NB4 (cell line): ENCODE measurements at regions not wholly inside any gene's neighbourhood (a gene's known extent, or its start where the extent isn't known, plus 50 kb on each side); places are given as distances from the start of the nearest gene placed in this dataset.

ENCODE experiments used
- DNase-seq: peaks from one replicate; pipeline ENCODE4 v3.0.0; 2010; ENCODE audit warnings: low read depth
- H3K4me3 ChIP-seq: one replicate; pipeline ENCODE4 v1.5.1; 2011; ENCODE audit warnings: mild to moderate bottlenecking, low read depth, low read length, moderate library complexity
- MYC ChIP-seq: IDR thresholded peaks from 2 replicates; pipeline ENCODE4 v1.6.1; 2011; ENCODE audit warnings: low read depth, low read length
- POLR2A ChIP-seq: IDR thresholded peaks from 2 replicates; pipeline ENCODE4 v1.6.1; 2011; ENCODE audit warnings: mild to moderate bottlenecking; ENCODE audit not compliant: insufficient read length; ENCODE audit errors: extremely low read depth
- TF ChIP-seq, protein P1 (sequence below): IDR thresholded peaks from one replicate; pipeline ENCODE4 v1.5.1; 2012; ENCODE audit warnings: low read depth, low read length
- TF ChIP-seq, protein P2 (sequence below): IDR thresholded peaks from 2 replicates; pipeline ENCODE4 v1.6.1; 2011; ENCODE audit warnings: low read depth, low read length

DNA sequence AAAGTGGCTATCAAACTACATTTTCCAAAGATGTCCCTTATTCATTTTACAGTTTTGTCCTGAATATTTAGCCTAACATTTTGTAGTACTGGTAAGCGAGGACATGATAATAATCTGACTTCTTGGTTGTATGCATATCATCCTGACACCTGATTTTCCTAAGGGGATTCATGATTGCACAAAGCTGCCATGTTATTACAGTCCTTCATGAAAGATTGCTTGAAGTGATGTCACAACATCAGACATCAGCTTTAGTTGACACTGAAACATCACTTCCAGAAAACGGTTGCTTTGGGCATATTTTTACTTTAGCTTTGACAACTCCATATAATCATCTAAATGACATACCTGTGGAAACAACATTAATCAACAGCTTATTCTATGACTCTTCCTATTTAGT is 188.7 kb upstream of the PABPC4L start:
- no peak overlapping the region for H3K4me3 ChIP-seq
- TF ChIP-seq MYC = no peak
- TF ChIP-seq, protein P1, sequence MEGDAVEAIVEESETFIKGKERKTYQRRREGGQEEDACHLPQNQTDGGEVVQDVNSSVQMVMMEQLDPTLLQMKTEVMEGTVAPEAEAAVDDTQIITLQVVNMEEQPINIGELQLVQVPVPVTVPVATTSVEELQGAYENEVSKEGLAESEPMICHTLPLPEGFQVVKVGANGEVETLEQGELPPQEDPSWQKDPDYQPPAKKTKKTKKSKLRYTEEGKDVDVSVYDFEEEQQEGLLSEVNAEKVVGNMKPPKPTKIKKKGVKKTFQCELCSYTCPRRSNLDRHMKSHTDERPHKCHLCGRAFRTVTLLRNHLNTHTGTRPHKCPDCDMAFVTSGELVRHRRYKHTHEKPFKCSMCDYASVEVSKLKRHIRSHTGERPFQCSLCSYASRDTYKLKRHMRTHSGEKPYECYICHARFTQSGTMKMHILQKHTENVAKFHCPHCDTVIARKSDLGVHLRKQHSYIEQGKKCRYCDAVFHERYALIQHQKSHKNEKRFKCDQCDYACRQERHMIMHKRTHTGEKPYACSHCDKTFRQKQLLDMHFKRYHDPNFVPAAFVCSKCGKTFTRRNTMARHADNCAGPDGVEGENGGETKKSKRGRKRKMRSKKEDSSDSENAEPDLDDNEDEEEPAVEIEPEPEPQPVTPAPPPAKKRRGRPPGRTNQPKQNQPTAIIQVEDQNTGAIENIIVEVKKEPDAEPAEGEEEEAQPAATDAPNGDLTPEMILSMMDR = no peak
- TF ChIP-seq, protein P2, sequence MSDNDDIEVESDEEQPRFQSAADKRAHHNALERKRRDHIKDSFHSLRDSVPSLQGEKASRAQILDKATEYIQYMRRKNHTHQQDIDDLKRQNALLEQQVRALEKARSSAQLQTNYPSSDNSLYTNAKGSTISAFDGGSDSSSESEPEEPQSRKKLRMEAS = no peak
- TF ChIP-seq POLR2A = no peak
- no peak for DNase-seq

DNA sequence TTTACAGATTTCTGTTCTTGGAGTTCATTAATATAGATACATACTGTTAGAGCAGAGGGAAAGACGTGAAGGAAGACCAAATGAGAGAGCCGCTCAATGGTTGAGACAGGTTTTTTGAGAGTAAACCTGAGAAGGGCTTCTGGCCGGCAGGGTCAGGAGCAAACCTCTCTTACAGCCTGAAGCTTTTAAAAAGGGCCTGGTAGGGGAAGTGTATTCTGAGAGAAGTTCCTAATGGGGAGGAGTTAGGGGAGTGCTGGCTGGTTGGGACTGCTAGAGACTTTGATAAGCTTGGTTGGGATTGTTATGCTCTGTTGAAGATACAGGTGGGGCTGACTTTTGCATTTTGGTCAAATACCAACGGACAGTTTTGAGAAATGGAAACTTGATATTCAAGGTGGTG is 186.8 kb upstream of the PABPC4L start:
- H3K4me3 ChIP-seq = no peak overlapping the region
- TF ChIP-seq, protein P1 = no peak
- TF ChIP-seq MYC = no peak
- TF ChIP-seq, protein P2 = no peak
- TF ChIP-seq POLR2A = no peak
- DNase-seq = no peak

GRCh38 chr4:134382478-134383227 is 181.1 kb upstream of the PABPC4L start:
- no peak for DNase-seq

DNA sequence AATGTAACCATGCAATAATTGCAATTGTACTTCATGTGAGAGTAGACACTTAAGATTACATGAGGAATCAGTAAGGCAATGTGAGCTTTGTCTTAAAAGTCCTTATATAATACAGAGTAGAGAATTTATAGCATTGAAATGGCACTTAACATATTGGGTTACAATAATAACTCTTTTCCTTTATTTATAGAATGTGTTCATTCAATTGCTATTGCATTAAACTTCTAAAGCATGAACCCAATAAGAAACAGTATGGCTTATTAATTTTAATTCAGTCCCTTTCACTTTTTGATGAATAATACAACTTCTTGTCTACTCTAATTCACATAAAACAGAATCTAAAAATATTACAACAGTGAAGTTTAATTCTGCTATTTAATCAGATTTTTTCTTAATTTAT is 174.2 kb upstream of the PABPC4L start:
- DNase-seq = no peak
- TF ChIP-seq, protein P2 = no peak
- TF ChIP-seq POLR2A (no peak), MYC (no peak)
- TF ChIP-seq, protein P1 = no peak
- no peak overlapping the region for H3K4me3 ChIP-seq

More at GRCh38 chr4:134382478-134383227, 181.1 kb upstream of the PABPC4L start:
- H3K4me3 ChIP-seq = no peak overlapping the region
- TF ChIP-seq, protein P1 = no peak
- TF ChIP-seq, protein P2 = no peak
- TF ChIP-seq POLR2A (no peak), MYC (no peak)

DNA sequence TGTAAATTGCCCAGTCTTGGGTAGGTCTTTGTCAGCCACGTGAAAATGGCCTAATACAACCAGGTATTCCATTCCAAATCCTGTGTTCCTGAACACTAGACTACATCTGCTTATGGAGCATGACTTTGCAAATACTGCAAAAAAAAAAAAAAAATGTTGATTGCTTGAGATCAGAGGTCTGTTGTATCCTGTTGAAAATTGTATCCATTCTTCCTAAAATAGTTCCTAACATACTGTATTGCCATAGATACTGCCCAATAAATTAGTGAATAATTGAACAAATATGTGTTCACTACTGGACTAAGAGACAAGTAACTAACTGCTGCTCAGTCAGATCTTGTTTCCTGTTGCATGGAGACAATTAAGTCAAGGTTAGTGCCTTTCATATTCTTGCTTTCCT is 164.3 kb upstream of the PABPC4L start:
- DNase-seq = no peak
- H3K4me3 ChIP-seq = no peak overlapping the region
- TF ChIP-seq MYC (no peak), POLR2A (no peak)
- TF ChIP-seq, protein P1 = no peak
- TF ChIP-seq, protein P2 = no peak
